Mucosa of rectum (tissue), 2 donors: ENCODE measurements at regions not wholly inside any gene's neighbourhood (a gene's known extent, or its start where the extent isn't known, plus 50 kb on each side); places are given as distances from the start of the nearest gene placed in this dataset.

Experiments
- H3K27ac ChIP-seq, 2 donors: one replicate each; pipeline ENCODE4 v1.7.0; 2013; ENCODE audit warnings: inconsistent platforms in 2 of 2, low read depth in 2 of 2, low read length in 2 of 2
- H3K27me3 ChIP-seq, 2 donors: one replicate each; pipeline ENCODE4 v1.7.0; 2013; ENCODE audit warnings: low read length in 2 of 2; ENCODE audit not compliant: control insufficient read depth in 2 of 2, insufficient read depth in 2 of 2
- H3K36me3 ChIP-seq, 2 donors: one replicate each; pipeline ENCODE4 v1.7.0; 2013; ENCODE audit warnings: low read length in 2 of 2; ENCODE audit not compliant: control insufficient read depth in 2 of 2, insufficient read depth in 2 of 2
- H3K4me1 ChIP-seq, 2 donors: one replicate each; pipeline ENCODE4 v1.7.0; 2013; ENCODE audit warnings: low read length in 2 of 2, mild to moderate bottlenecking in 1 of 2; ENCODE audit not compliant: control insufficient read depth in 2 of 2, insufficient read depth in 2 of 2
- H3K4me3 ChIP-seq, 2 donors: one replicate each; pipeline ENCODE4 v1.7.0; 2013; ENCODE audit warnings: low read length in 2 of 2
- H3K9ac ChIP-seq, 2 donors: one replicate each; pipeline ENCODE4 v1.7.0; 2013; ENCODE audit warnings: low read length in 2 of 2, low read depth in 1 of 2, mild to moderate bottlenecking in 1 of 2
- H3K9me3 ChIP-seq, 2 donors: one replicate each; pipeline ENCODE4 v1.7.0; 2013; ENCODE audit warnings: low read length in 2 of 2; ENCODE audit not compliant: control insufficient read depth in 2 of 2
- donor health status: healthy.
- donor health status: Normal muscosa, but diverticular disease.

DNA sequence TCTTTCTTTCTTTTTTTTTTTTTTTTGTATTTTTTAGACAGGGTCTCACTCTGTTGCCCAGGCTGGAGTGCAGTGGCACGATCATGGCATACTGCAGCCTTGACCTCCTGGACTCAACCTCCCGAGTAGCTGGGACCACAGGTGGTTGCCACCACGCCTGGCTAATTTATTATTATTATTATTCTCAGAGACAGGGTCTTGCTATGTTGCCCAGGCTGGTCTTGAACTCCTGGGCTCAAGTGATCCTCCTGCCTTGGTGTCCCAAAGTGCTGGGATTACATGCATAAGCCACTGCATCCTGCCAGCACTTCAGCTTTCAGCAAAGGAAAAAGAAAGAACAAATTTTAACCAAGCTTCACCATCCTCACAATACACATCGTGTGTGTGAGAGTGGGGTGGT, 97.9 kb upstream of the SERBP1 start:
- Histone ChIP-seq H3K9me3 (no peaks in the 10 kb centered on the region), H3K4me1 (no peaks in the 10 kb centered on the region), H3K4me3 (no peak overlapping the region), H3K27me3 (no peaks in the 10 kb centered on the region), H3K27ac (no peak overlapping the region), H3K9ac (no peak overlapping the region), H3K36me3 (no peaks in the 10 kb centered on the region)

- Histone ChIP-seq H3K9ac (no peak overlapping the region), H3K9me3 (no peaks in the 10 kb centered on the region), H3K36me3 (no peaks in the 10 kb centered on the region), H3K4me3 (no peak overlapping the region), H3K4me1 (peaks cover 0 to 5% of the 10 kb centered on the region in 2 donors), H3K27ac (no peak overlapping the region), H3K27me3 (no peaks in the 10 kb centered on the region)
Observed at GRCh38 chr1:67530071-67530470, 99.9 kb upstream of the SERBP1 start.

GRCh38 chr1:67532452-67533216, 102.4 kb upstream of the SERBP1 start:
- H3K9me3 ChIP-seq = no peaks in the 10 kb centered on the region
- H3K9ac ChIP-seq = no peak overlapping the region
- no peak overlapping the region for H3K27ac ChIP-seq
- H3K36me3 ChIP-seq = no peaks in the 10 kb centered on the region
- peaks cover 2 to 13% of the 10 kb centered on the region in 2 donors for H3K4me1 ChIP-seq
- H3K4me3 ChIP-seq = no peak overlapping the region
- H3K27me3 ChIP-seq = no peaks in the 10 kb centered on the region

DNA sequence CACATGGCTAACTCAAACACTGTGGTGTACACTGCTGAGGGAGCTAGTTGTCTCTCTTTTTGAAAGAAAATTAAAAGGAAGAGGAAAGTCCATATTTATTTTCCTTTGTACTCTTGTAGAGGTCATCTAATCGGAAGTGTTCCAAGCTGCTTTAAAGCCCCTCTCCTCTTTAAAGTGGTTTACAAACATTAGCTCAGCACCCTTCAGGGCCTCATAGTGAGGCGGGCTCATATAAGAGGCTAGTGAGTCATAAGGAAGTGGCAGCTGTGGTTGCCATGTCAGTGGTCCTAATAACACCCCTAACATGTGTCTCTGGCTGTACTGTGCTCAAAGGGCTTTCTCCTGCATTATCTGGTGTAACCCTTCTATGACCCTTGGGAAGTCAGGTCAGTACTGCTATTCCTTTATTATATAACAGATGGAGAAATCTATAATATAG, 104.4 kb upstream of the SERBP1 start:
- Histone ChIP-seq H3K4me1 (peaks cover 5 to 16% of the 10 kb centered on the region in 2 donors), H3K4me3 (no peak overlapping the region), H3K27me3 (no peaks in the 10 kb centered on the region), H3K36me3 (no peaks in the 10 kb centered on the region), H3K9ac (no peak overlapping the region), H3K9me3 (no peaks in the 10 kb centered on the region), H3K27ac (peak overlapping the region in 1 of 2 donors; percentile 13)

- no peaks in the 10 kb centered on the region for H3K36me3 ChIP-seq
- no peak overlapping the region for H3K4me3 ChIP-seq
- H3K4me1 ChIP-seq = peaks cover 5 to 21% of the 10 kb centered on the region in 2 donors
- no peaks in the 10 kb centered on the region for H3K9me3 ChIP-seq
- H3K27ac ChIP-seq = no peak overlapping the region
- no peak overlapping the region for H3K9ac ChIP-seq
- no peaks in the 10 kb centered on the region for H3K27me3 ChIP-seq
Observed at GRCh38 chr1:67535474-67535873, 105.3 kb upstream of the SERBP1 start.

DNA sequence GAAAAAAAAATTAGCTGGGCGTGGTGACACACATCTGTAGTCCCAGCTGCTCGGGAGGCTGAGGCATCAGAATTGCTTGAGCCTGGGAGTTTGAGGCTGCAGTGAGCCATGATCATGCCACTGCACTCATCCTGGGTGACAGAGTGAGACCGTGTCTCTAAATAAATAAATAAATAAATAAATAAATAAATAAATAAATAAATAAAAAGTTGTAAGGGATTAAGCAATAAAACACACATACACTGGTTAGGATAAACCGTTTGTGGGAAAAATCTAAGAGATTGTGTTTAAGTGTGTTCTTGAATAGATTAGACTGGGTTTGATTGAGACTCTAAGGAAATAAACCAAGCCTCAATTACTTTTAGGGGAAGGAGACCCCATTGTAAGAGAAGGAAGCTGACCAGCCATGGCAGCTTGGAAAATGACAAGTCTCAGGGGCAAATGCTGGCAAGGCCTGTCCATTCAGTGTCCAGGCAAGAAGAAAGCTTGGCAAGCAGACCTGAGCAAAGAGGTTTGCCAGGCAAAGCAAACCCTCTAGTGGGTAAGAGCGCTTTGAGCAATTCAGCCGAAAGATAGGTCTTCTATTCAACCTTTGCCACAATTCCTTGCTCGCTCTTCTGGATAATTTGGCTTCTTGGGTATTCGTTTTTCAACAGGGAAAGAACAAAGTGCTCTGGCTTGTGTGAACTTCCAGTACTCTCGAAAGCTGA, 106.9 kb upstream of the SERBP1 start:
- Histone ChIP-seq H3K4me1 (peaks cover 5 to 21% of the 10 kb centered on the region in 2 donors), H3K9ac (no peak overlapping the region), H3K9me3 (no peaks in the 10 kb centered on the region), H3K36me3 (no peaks in the 10 kb centered on the region), H3K4me3 (no peak overlapping the region), H3K27me3 (no peaks in the 10 kb centered on the region), H3K27ac (no peak overlapping the region)

DNA sequence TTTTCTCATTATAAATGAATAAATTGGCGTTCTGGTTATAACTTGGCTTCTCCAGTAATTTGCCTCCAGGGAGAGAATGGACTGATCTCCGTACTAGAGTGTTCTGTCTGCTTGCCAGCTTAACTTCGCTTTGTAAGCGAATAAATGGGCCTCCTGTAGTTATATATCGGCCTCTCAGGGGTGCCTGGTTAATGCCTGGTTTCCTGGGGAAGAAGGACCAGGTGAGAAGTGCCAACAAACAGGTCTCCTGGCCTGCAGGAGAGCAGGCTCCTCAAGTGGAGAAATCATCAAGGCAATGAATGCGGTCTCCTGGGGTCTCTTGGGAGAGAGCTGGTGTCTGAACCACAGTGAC, 107.4 kb upstream of the SERBP1 start:
- no peak overlapping the region for H3K27ac ChIP-seq
- peaks cover 5 to 21% of the 10 kb centered on the region in 2 donors for H3K4me1 ChIP-seq
- H3K9me3 ChIP-seq = no peaks in the 10 kb centered on the region
- no peaks in the 10 kb centered on the region for H3K36me3 ChIP-seq
- no peak overlapping the region for H3K9ac ChIP-seq
- H3K4me3 ChIP-seq = no peak overlapping the region
- H3K27me3 ChIP-seq = no peaks in the 10 kb centered on the region

DNA sequence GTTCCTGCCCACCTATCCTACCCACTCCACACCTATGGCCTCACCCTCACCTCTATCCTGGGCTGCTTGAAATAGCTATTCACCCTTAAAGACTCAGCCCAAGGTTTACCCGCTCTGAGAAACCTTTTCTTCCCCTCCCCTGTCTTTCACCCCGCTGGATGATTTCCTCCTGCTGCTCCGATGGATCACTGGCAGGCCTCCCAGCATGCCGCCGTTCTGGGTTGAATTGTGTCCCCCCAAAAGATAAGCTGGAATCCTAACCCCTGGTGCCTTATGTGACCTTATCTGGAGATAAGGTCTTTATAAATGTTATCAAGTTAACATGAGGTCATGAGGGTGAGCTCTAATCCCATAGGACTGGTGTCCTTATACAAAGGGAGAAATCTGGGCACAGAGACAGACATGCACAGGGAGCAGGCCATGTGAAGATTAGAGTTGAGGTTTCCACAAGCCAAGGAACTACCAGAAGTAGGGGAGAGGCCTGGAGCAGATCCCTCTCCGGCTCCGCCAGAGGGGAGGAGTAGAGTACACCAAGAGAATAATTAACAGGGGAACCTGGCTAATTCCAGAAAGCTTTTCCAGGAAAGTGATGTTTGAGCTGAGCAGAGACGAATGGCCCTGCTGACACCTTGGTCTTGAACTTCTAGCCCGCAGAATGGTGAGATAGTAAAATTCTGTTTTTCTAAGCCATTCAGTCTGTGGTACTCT, 110.0 kb upstream of the SERBP1 start:
- Histone ChIP-seq H3K27ac (no peak overlapping the region), H3K4me1 (peaks cover 5 to 15% of the 10 kb centered on the region in 2 donors), H3K4me3 (no peak overlapping the region), H3K9me3 (no peaks in the 10 kb centered on the region), H3K9ac (no peak overlapping the region), H3K27me3 (no peaks in the 10 kb centered on the region), H3K36me3 (no peaks in the 10 kb centered on the region)

- Histone ChIP-seq H3K36me3 (no peaks in the 10 kb centered on the region), H3K4me1 (peaks cover 5 to 13% of the 10 kb centered on the region in 2 donors), H3K9me3 (no peaks in the 10 kb centered on the region), H3K27me3 (no peaks in the 10 kb centered on the region), H3K27ac (no peak overlapping the region), H3K4me3 (no peak overlapping the region), H3K9ac (no peak overlapping the region)
Observed at GRCh38 chr1:67540733-67541125, 110.5 kb upstream of the SERBP1 start.

- Histone ChIP-seq H3K36me3 (no peaks in the 10 kb centered on the region), H3K9ac (no peak overlapping the region), H3K27me3 (no peaks in the 10 kb centered on the region), H3K4me3 (no peak overlapping the region), H3K27ac (no peak overlapping the region), H3K4me1 (peaks cover 2 to 7% of the 10 kb centered on the region in 2 donors), H3K9me3 (no peaks in the 10 kb centered on the region)
Observed at GRCh38 chr1:67542747-67543146, 112.5 kb upstream of the SERBP1 start.
